Loucy (cell line): ENCODE measurements at regions not wholly inside any gene's neighbourhood (a gene's known extent, or its start where the extent isn't known, plus 50 kb on each side); places are given as distances from the start of the nearest gene placed in this dataset.

Experiments used
- H2AFZ ChIP-seq: fragments of 200-600 bp; sonication (generic); 2 replicates; pipeline ENCODE4 v1.6.0; 2016; ENCODE audit warnings: antibody characterized with exemption, mild to moderate bottlenecking, low read length, moderate library complexity
- H3F3A ChIP-seq: fragments of 200-600 bp; 2 replicates; pipeline ENCODE4 v1.6.0; 2016; ENCODE audit warnings: antibody characterized with exemption, low read depth, mild to moderate bottlenecking
- H3K27me3 ChIP-seq: fragments of 200-600 bp; sonication (generic); 2 replicates; pipeline ENCODE4 v1.6.1; 2014; ENCODE audit warnings: low read length, mild to moderate bottlenecking; ENCODE audit not compliant: insufficient read depth, poor library complexity, severe bottlenecking
- H3K36me3 ChIP-seq: fragments of 200-600 bp; sonication (generic); 2 replicates; pipeline ENCODE4 v1.6.1; 2016; ENCODE audit warnings: low read length; ENCODE audit not compliant: insufficient read depth
- H3K4me1 ChIP-seq: fragments of 200-600 bp; sonication (generic); 2 replicates; pipeline ENCODE4 v1.5.1; 2014; ENCODE audit warnings: low read length, mild to moderate bottlenecking; ENCODE audit not compliant: insufficient read depth, poor library complexity, severe bottlenecking
- H3K4me2 ChIP-seq: fragments of 200-600 bp; sonication (generic); 2 replicates; pipeline ENCODE4 v1.6.0; 2014; ENCODE audit warnings: antibody characterized with exemption, low read length, low read depth, mild to moderate bottlenecking; ENCODE audit not compliant: poor library complexity, severe bottlenecking
- H3K4me3 ChIP-seq: fragments of 200-600 bp; sonication (generic); 2 replicates; pipeline ENCODE4 v1.5.1; 2014; ENCODE audit warnings: low read length, mild to moderate bottlenecking, mixed read lengths; ENCODE audit not compliant: poor library complexity, severe bottlenecking
- H3K79me2 ChIP-seq: fragments of 200-600 bp; sonication (generic); 2 replicates; pipeline ENCODE4 v1.6.1; 2014; ENCODE audit warnings: low read length; ENCODE audit not compliant: insufficient read depth
- H3K9ac ChIP-seq: fragments of 200-600 bp; sonication (generic); 2 replicates; pipeline ENCODE4 v1.6.0; 2014; ENCODE audit warnings: mild to moderate bottlenecking, low read depth, low read length, moderate library complexity; ENCODE audit not compliant: poor library complexity, severe bottlenecking
- H3K9me2 ChIP-seq: fragments of 200-600 bp; sonication (generic); replicated peaks from 2 replicates; pipeline ENCODE4 v1.6.1; 2016; ENCODE audit warnings: low read depth, low read length, mixed read lengths
- H3K9me3 ChIP-seq: fragments of 200-600 bp; sonication (generic); 2 replicates; pipeline ENCODE4 v1.6.1; 2014; ENCODE audit warnings: mild to moderate bottlenecking, antibody characterized with exemption, low read length, low read depth; ENCODE audit not compliant: insufficient read depth
- H4K20me1 ChIP-seq: fragments of 200-600 bp; sonication (generic); 2 replicates; pipeline ENCODE4 v1.6.0; 2014; ENCODE audit warnings: antibody characterized with exemption, low read length, mild to moderate bottlenecking; ENCODE audit not compliant: insufficient read depth, poor library complexity, severe bottlenecking
- CTCF ChIP-seq: fragments of 200-600 bp; sonication (generic); conservative IDR thresholded peaks from 2 replicates; pipeline ENCODE4 v1.5.1; 2014; ENCODE audit warnings: mild to moderate bottlenecking, antibody characterized with exemption, low read length
- EZH2phosphoT487 ChIP-seq: fragments of 200-600 bp; IDR thresholded peaks from 2 replicates; pipeline ENCODE4 v1.6.1; 2018; ENCODE audit warnings: antibody characterized with exemption, mild to moderate bottlenecking, moderate library complexity, borderline replicate concordance

- no peak overlapping the region for H2AFZ ChIP-seq
- no peak overlapping the region for H3K4me2 ChIP-seq
- H3K9me2 ChIP-seq = 0 out of 2 replicates have a peak, but pooled peaks cover 5% of the 10 kb centered on the region
- no peaks in the 10 kb centered on the region for H3K27me3 ChIP-seq
- H3F3A ChIP-seq = no peaks in the 10 kb centered on the region
- no peak overlapping the region for H3K9ac ChIP-seq
- no peaks in the 10 kb centered on the region for H3K4me1 ChIP-seq
- TF ChIP-seq EZH2phosphoT487 (no peak), CTCF (no peak)
- H3K4me3 ChIP-seq = no peak overlapping the region
- no peaks in the 10 kb centered on the region for H3K36me3 ChIP-seq
- H3K79me2 ChIP-seq = no peaks in the 10 kb centered on the region
- no peaks in the 10 kb centered on the region for H4K20me1 ChIP-seq
- H3K9me3 ChIP-seq = no peaks in the 10 kb centered on the region
Measured at GRCh38 chr12:83656004-83656403, 969.3 kb downstream of the TMTC2 start.

GRCh38 chr12:83642205-83642604 lies 955.5 kb downstream of the TMTC2 start:
- TF ChIP-seq EZH2phosphoT487 = no peak
- TF ChIP-seq CTCF = no peak
- H3K9me2 ChIP-seq = no peaks in the 10 kb centered on the region
- no peaks in the 10 kb centered on the region for H4K20me1 ChIP-seq
- H3K4me1 ChIP-seq = no peaks in the 10 kb centered on the region
- H3K4me2 ChIP-seq = no peak overlapping the region
- no peaks in the 10 kb centered on the region for H3F3A ChIP-seq
- H3K4me3 ChIP-seq = no peak overlapping the region
- no peaks in the 10 kb centered on the region; the same call in 1 of the 2 replicates for H3K9me3 ChIP-seq
- H3K9ac ChIP-seq = no peak overlapping the region
- no peaks in the 10 kb centered on the region for H3K79me2 ChIP-seq
- H3K27me3 ChIP-seq = no peaks in the 10 kb centered on the region
- H3K36me3 ChIP-seq = no peaks in the 10 kb centered on the region
- no peak overlapping the region for H2AFZ ChIP-seq

GRCh38 chr12:83641789-83642188 lies 955.1 kb downstream of the TMTC2 start:
- TF ChIP-seq EZH2phosphoT487 = no peak
- TF ChIP-seq CTCF = no peak

More at GRCh38 chr12:83641789-83642188, 955.1 kb downstream of the TMTC2 start:
- no peaks in the 10 kb centered on the region for H3K4me1 ChIP-seq
- H3K79me2 ChIP-seq = no peaks in the 10 kb centered on the region
- H3K9me2 ChIP-seq = no peaks in the 10 kb centered on the region
- H3K9me3 ChIP-seq = no peaks in the 10 kb centered on the region; the same call in 1 of the 2 replicates
- no peak overlapping the region for H3K4me3 ChIP-seq
- H3K27me3 ChIP-seq = no peaks in the 10 kb centered on the region
- no peaks in the 10 kb centered on the region for H4K20me1 ChIP-seq
- no peak overlapping the region for H2AFZ ChIP-seq
- no peak overlapping the region for H3K9ac ChIP-seq
- H3K4me2 ChIP-seq = no peak overlapping the region
- H3F3A ChIP-seq = no peaks in the 10 kb centered on the region
- no peaks in the 10 kb centered on the region for H3K36me3 ChIP-seq
